ENCODE measurements at regions not wholly inside any gene's neighbourhood (a gene's known extent, or its start where the extent isn't known, plus 50 kb on each side); places are given as distances from the start of the nearest gene placed in this dataset.
"Not testable (repeated sequence)": the region's sequence is repeated elsewhere in the genome, so short reads cannot be mapped to it uniquely, and the experiment has no call there.

GRCh38 chr3:64361962-64362735 is 136.9 kb upstream of the PRICKLE2 start:
- no peak for ATAC-seq
- intact Hi-C loops (cut with DNase I): no loop called here
- no peak for DNase-seq

DNA sequence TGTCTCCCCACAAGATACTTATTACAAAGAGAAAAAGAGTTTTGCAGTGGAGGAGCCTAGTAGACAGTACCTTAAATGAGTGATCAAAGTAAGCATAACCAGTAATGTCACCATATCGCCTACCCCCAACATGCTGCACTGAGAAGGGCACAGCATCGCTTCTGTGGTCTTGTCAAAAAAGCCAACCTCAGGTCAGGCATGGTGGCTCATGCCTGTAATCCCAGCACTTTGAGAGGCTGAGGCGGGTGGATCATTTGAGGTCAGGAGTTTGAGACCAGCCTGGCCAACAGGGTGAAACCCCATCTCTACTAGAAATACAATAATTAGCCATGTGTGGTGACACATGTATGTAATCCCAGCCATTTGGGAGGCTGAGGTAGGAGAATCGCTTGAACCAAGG is 135.8 kb upstream of the PRICKLE2 start:
- ATAC-seq; DNase-seq; intact Hi-C loops (cut with DNase I): not testable (repeated sequence)

DNA sequence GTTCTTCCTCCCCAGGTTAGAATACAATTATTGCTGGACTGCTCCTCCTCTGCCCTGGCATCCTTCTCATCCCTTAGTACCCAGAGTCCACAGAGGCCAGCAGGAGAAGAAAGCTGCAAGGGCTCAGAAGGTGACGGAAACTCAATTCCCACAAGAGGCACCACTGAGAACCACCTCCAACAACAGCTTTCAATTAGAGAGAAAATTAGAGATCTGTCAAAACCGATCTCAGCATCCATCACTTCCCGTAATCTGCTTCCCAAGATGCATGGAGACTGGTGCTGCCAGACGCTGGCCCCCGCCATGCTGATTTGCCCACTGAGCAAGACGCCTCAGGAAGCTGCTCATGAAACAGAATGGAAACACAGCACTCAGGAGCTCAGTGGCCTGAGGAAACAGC is 135.0 kb upstream of the PRICKLE2 start:
- ATAC-seq: no peak

DNA sequence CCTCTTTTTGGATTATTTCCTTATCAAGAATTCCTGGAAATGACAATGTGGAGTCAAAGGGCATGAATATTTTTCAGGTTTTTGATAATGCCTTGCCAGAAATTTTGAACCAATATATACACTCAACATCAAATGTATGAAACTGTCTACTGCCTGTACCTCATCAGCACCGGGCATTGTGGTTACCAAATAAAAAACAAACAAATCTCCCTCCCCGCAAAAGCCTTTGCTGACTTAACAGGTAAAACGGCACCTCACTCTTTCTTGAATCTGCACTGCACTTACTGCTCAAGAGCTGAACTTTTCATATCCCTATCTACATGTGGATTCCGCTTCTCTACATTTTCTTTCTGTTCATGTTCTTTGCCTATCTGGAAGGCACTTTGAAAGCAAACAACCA is 134.5 kb upstream of the PRICKLE2 start:
- intact Hi-C loops (cut with DNase I): no loop called here
- no peak for ATAC-seq
- no peak for DNase-seq

More for the DNA sequence above, 135.0 kb upstream of the PRICKLE2 start:
- no peak for DNase-seq
- intact Hi-C loops (cut with DNase I): no loop called here

GRCh38 chr3:64358853-64359252 is 133.6 kb upstream of the PRICKLE2 start:
- DNase-seq: no peak
- intact Hi-C loops (cut with DNase I): no loop called here
- ATAC-seq: no peak

DNA sequence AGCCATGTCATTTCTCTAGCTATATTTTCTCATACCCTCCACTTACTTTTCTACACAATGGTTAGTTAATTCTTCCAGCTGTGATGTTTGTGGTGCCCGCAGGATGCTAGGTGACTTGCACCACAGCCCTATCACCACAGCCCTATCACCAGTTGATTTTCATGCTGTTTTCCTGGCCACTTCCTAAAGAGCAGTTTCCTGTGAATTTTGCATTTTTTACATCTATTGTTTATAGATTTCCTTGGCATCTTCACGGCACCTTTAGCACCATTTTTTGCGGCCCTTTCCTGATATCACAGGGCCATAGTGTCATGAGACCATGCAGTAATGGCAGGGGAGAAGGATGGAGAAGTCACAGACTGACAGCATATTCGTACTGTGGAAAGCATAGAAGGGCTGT is 132.9 kb upstream of the PRICKLE2 start:
- DNase-seq: no peak
- intact Hi-C loops (cut with DNase I): no loop called here
- no peak for ATAC-seq

- intact Hi-C loops (cut with DNase I): no loop called here
- no peak for ATAC-seq
- DNase-seq: no peak
These were observed 132.2 kb upstream of the PRICKLE2 start for GRCh38 chr3:64357481-64357880.

- peak; percentile 37 for DNase-seq
- intact Hi-C loops (cut with DNase I): no loop called here
- peak; percentile 71 to 78 for ATAC-seq
These were observed 130.1 kb upstream of the PRICKLE2 start for GRCh38 chr3:64355401-64355807.

GRCh38 chr3:64354956-64355355 is 129.7 kb upstream of the PRICKLE2 start:
- DNase-seq (no peak), ATAC-seq (no peak)
- intact Hi-C loops (cut with DNase I): no loop called here

GRCh38 chr3:64354221-64354620 is 129.0 kb upstream of the PRICKLE2 start:
- intact Hi-C loops (cut with DNase I): no loop called here
- ATAC-seq: no peak

DNA sequence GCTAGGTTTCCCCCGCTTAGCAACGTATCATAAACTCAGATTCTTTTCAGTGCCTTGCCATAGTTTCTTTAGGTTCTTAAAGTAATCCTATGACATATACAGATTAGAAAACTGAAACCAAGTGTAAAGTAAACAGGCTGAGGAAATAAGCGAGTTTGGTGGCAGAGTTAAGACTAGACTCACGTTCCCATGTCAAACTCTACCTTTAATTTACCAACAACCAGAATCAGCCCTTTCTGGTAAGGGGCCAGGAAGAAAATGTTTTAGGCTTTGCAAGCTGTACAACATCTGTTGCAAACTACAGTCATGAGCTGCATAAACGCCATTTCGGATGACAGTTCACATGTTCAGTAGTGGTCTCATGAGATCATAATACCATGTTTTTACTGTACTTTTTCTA is 128.0 kb upstream of the PRICKLE2 start:
- no peak for DNase-seq
- intact Hi-C loops (cut with DNase I): no loop called here
- no peak for ATAC-seq

More at GRCh38 chr3:64354221-64354620, 129.0 kb upstream of the PRICKLE2 start:
- no peak for DNase-seq

DNA sequence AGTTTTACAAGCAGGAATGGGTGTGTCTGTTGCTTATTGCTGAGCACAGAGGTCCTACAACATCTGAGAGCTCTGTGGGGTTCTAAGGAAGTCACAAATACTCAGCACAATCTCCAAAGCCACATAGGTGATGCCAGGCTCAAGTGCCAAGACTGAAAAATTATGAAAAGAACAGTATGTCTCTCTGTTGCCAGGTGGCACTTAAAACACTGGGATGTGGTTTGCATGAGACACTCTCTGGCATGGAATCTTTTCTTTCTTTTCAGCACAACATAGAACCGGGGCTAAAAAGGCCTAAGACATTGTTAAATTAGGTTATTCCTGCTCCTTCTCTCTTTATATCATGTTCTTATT is 127.3 kb upstream of the PRICKLE2 start:
- intact Hi-C loops (cut with DNase I): no loop called here
- ATAC-seq (no peak), DNase-seq (no peak)

GRCh38 chr3:64351713-64352638 is 126.7 kb upstream of the PRICKLE2 start:
- intact Hi-C loops (cut with DNase I): no loop called here
- ATAC-seq (peak in 1 of 2 donors; percentile 47), DNase-seq (no peak)

DNA sequence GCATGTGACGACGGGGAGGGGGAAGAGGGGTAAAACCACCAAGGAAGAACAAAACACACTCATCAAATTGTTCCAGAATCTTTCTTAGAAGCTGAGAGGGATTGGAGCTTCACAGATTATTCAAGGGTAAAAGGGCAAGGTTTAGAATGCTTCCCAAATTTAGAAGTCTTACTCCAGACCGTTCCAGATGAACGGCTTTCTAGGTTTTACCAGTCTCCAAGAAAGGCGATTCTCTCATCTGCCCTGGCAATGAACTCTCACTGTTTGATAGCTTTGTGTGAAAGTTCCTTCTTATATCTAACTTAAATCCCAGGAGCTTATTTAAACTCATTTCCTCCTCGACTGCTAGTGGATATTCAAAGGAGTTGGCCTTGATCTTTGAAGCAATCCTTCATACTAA is 124.3 kb upstream of the PRICKLE2 start:
- ATAC-seq: no peak
- no peak for DNase-seq
- intact Hi-C loops (cut with DNase I): no loop called here

GRCh38 chr3:64345371-64345770 is 120.1 kb upstream of the PRICKLE2 start:
- peak; percentile 82 to 86 for ATAC-seq
- intact Hi-C loops (cut with DNase I): no loop called here

DNA sequence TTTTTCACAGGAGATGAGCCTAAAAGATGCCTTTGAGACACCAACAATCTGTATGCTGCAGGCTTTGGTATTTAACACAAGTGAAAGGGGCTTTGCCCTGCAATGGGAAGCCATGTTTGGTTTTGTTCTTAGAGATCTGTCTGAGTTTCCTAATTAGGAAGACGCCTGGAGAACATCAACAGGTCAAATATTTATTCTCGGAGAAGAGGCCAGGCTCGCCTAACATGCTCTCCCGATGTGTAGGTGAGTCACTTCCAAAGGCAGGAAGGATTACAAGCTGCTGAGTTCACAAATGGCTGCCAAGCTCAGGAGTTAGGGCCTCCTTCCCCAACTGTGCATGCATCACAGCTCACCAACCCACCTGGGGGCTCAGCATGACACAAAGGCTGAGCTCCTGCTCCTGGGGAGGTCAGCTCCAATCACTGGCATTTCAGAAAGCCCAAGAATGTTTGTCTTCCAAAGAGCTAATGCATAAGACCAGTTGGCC is 119.5 kb upstream of the PRICKLE2 start:
- DNase-seq: no peak
- peak; percentile 4 to 72 for ATAC-seq
- intact Hi-C loops (cut with DNase I): no loop called here

More at GRCh38 chr3:64345371-64345770, 120.1 kb upstream of the PRICKLE2 start:
- no peak for DNase-seq

DNA sequence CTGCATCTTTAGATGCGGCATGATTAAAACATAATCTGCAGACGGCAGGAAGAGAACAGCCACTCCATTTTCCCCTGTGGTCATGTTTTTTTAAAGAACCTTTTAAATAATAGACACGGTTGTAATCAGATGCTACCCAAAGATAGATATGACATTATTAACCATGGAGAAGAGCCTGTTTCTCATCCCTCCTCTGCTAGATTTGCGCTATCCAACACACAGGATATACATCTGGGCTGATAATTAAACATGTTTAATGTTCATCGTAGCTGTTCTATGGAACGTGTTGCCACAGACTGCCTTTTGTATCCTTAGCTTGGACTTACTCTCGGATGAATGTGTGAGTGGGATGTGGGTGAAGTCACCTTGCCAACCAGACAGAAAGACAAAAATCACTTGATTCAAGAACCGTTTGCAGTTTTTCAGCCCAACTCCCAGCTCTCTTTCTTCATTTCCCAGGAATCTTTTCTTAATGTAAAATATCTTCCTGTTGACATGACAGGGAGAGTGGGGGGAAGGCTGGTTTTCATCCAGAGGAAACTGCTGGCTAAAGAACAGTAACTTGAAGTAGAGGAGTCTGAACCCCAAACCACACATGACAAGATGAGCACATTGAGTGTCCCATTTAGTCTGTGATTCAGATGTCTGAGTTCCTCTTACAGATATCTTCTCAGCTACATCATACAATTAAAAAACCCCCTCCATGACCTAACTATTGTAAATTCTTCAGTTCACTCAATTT is 118.6 kb upstream of the PRICKLE2 start:
- intact Hi-C loops (cut with DNase I): no loop called here
- ATAC-seq (no peak), DNase-seq (no peak)

DNA sequence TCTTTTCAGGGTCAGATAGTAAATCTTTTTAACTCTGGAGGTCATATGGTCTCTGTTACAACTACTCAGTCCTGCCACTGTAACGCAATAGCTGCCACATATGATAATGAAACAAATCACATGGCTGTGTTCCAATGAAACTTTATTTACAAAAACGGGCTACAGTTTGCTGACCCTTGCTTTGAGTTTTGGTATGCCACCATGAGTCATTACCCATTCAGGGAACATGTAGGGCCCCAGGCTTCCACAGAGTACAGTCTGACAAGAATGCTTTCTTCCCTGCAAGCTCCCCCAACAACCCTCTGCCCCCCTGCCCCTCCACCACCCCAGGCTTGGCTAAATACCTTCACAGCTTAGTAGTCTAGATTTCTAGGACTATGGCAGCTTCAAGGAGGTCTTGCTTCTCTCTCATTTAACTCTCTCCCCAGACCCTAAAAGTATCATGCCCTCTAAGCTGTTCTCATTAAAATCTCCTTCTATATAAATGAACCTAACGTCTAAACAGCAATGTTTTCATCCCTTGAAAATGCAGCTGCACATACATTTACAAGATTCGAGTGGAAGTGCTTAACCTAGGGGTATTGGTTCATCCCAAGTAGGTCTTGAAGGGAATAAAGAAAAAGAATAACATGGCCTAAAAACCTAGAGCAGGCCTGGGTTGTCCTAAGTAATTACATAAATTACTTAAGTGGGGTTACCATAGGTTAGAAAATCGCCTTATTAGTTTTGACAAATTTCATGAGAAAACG is 117.8 kb upstream of the PRICKLE2 start:
- DNase-seq (no peak), ATAC-seq (no peak)
- intact Hi-C loops (cut with DNase I): no loop called here

DNA sequence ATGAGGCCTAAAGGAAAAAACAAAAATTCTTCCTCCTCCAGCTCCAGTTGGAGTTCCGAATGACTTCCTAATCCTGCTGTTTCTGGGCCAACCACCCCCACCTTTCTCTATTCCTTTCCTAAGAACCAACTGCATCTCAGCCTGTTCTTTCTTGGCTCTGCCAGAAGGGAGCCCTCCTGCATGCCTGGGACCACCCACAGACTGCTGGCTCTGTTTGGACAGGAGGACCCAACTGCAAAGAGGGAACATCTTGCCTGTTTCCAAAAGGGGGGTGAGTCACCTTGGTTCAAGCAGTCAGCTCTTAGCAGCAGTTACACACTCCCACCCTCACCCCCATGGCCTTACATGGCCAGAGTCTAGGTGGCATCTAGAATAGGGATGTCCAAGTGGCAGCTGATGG is 116.0 kb upstream of the PRICKLE2 start:
- intact Hi-C loops (cut with DNase I): no loop called here
- ATAC-seq: no peak
- no peak for DNase-seq

Measured in left cardiac atrium (tissue), 4 donors.